ENCODE measurements at regions not wholly inside any gene's neighbourhood (a gene's known extent, or its start where the extent isn't known, plus 50 kb on each side); places are given as distances from the start of the nearest gene placed in this dataset.

DNA sequence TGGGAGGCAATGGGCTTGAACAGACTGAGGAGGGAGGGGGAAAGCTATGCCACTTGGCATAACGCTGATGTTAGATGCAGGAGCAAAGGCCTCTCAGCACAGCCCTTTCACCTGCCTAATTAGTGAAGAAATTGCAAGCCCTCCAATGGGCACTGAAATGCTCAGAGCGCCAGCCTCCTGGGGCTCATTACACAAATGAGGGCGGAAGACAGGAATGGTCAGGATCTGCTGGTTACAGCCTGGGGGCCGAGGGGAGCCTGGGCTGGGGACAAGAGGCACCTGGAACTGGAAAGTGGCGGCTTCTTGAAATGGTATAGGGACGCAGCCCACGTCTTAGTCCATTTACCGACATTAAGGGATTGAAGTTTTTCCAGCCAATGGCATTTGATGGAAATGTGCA lies 50.2 kb upstream of the PLET1 start:
- TF ChIP-seq, protein P1, sequence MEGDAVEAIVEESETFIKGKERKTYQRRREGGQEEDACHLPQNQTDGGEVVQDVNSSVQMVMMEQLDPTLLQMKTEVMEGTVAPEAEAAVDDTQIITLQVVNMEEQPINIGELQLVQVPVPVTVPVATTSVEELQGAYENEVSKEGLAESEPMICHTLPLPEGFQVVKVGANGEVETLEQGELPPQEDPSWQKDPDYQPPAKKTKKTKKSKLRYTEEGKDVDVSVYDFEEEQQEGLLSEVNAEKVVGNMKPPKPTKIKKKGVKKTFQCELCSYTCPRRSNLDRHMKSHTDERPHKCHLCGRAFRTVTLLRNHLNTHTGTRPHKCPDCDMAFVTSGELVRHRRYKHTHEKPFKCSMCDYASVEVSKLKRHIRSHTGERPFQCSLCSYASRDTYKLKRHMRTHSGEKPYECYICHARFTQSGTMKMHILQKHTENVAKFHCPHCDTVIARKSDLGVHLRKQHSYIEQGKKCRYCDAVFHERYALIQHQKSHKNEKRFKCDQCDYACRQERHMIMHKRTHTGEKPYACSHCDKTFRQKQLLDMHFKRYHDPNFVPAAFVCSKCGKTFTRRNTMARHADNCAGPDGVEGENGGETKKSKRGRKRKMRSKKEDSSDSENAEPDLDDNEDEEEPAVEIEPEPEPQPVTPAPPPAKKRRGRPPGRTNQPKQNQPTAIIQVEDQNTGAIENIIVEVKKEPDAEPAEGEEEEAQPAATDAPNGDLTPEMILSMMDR (IDR thresholded peaks at IDR 0.05) = no peak
- no peak for DNase-seq
- peaks cover 11% of the 10 kb centered on the region for H3K36me3 Mint-ChIP-seq (ENCODE audit: low read depth)
- H3K4me3 Mint-ChIP-seq = no peak overlapping the region
- no peaks in the 10 kb centered on the region for H3K4me1 Mint-ChIP-seq
- peaks cover 10% of the 10 kb centered on the region for H3K9me3 Mint-ChIP-seq
- peak overlapping the region; percentile 67 for H3K27ac Mint-ChIP-seq
- H3K27me3 Mint-ChIP-seq (ENCODE audit: low read depth, poor library complexity) = peaks cover 17% of the 10 kb centered on the region

- DNase-seq = no peak
- Mint-ChIP-seq H3K27me3 (ENCODE audit: low read depth, poor library complexity) (peaks cover 8% of the 10 kb centered on the region), H3K4me3 (no peak overlapping the region), H3K36me3 (ENCODE audit: low read depth) (no peaks in the 10 kb centered on the region), H3K27ac (no peak overlapping the region), H3K9me3 (no peaks in the 10 kb centered on the region), H3K4me1 (peaks cover 5% of the 10 kb centered on the region)
- TF ChIP-seq, protein P1 (IDR thresholded peaks at IDR 0.05) = no peak
Measured at GRCh38 chr11:112315057-112315720, 54.5 kb upstream of the PLET1 start.

DNA sequence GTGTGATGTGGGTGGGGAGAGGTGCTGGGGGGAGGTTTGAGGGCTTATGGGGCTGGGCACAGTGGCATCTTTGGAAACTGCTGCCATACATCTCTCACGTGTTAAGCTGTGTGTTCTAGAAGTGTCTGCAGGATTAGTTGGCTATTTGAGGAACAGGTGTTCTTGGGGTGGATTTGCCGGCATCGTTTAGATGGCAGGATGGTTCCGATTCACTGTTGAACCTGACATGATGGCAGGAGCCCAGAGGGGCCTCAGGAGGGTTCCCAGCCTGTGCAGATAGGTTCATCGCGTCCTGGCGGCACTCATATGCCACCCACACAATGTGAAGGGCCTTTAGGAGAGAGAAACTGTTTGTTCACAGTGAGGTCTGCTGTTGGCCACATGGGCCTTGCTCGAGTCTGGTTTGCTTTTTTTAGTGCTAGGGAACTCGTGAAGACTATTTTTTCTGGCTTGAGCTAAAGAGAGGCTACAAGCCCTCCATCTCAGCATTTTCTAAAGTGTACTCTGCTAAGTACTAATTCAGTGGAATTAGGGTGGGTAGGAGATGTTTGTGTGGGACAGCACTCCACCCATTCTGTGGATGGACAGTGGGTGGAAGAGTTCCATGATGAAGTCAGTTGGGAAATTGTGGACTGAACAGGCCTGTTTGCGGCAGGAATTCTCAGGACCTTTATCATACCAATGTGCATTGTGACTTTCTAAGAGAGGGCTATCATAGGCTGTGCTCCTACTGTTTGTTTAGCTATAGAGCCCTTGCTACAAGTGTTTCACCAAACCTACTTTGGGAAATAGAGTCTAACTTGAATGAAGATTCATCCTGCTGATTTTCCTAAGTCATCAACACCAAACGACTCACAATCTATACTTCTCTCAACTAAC lies 55.4 kb upstream of the PLET1 start:
- TF ChIP-seq, protein P1 (IDR thresholded peaks at IDR 0.05) = no peak
- DNase-seq = no peak
- Mint-ChIP-seq H3K27me3 (ENCODE audit: low read depth, poor library complexity) (peaks cover 8% of the 10 kb centered on the region), H3K27ac (no peak overlapping the region), H3K9me3 (no peaks in the 10 kb centered on the region), H3K36me3 (ENCODE audit: low read depth) (no peaks in the 10 kb centered on the region), H3K4me1 (peaks cover 5% of the 10 kb centered on the region), H3K4me3 (no peak overlapping the region)

- Mint-ChIP-seq H3K9me3 (no peaks in the 10 kb centered on the region), H3K36me3 (ENCODE audit: low read depth) (no peaks in the 10 kb centered on the region), H3K4me1 (peaks cover 7% of the 10 kb centered on the region), H3K27ac (peak overlapping the region; percentile 8), H3K4me3 (no peak overlapping the region), H3K27me3 (ENCODE audit: low read depth, poor library complexity) (peaks cover 5% of the 10 kb centered on the region)
- TF ChIP-seq, protein P1 (IDR thresholded peaks at IDR 0.05) = no peak
- no peak for DNase-seq
Measured at GRCh38 chr11:112316971-112317370, 56.3 kb upstream of the PLET1 start.

DNA sequence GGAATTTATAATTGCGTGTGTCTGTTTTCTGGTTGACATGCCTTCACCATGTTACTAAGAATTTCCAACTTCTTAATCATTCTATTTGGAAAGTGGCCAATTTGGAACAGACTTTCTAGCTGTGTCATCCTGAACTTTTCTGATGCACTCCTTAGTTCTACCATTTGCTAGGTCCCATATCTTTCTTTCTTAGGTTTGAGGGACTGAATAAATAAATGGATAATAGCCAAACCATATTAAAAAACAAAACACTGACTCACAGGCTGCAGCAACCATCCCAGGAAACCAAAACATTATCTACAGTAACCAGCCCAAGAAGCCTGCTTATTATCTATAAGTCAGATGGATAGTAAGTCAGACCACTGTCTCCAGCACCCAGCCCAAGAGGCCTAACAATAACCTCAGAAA lies 57.5 kb upstream of the PLET1 start:
- H3K27me3 Mint-ChIP-seq (ENCODE audit: low read depth, poor library complexity) = peaks cover 5% of the 10 kb centered on the region

More for the DNA sequence above, 57.5 kb upstream of the PLET1 start:
- Mint-ChIP-seq H3K4me1 (peaks cover 15% of the 10 kb centered on the region), H3K27ac (no peak overlapping the region), H3K9me3 (peaks cover under 1% of the 10 kb centered on the region), H3K4me3 (no peak overlapping the region), H3K36me3 (ENCODE audit: low read depth) (no peaks in the 10 kb centered on the region)
- TF ChIP-seq, protein P1 (IDR thresholded peaks at IDR 0.05) = no peak
- no peak for DNase-seq

Measured in nephron progenitor cell (in vitro differentiated cells).